ENCODE measurements at regions not wholly inside any gene's neighbourhood (a gene's known extent, or its start where the extent isn't known, plus 50 kb on each side); places are given as distances from the start of the nearest gene placed in this dataset.

- FAIRE-seq: no peak
- no peaks in the 10 kb centered on the region for H3K27me3 ChIP-seq (ENCODE audit: insufficient read depth, low read length)
- TF ChIP-seq CTCF (IDR thresholded peaks at IDR 0.05; ENCODE audit: insufficient read depth, low read depth, low read length) (no peak), EZH2 (IDR thresholded peaks at IDR 0.05; ENCODE audit: insufficient read depth, low read length) (no peak)
- Mint-ChIP-seq H3K27ac (ENCODE audit: unreplicated experiment) (no peak overlapping the region), H3K4me3 (ENCODE audit: unreplicated experiment) (no peak overlapping the region), H3K9me3 (ENCODE audit: unreplicated experiment) (no peaks in the 10 kb centered on the region), H3K27me3 (ENCODE audit: low read depth, unreplicated experiment) (no peaks in the 10 kb centered on the region), H3K36me3 (ENCODE audit: low read depth, unreplicated experiment) (no peaks in the 10 kb centered on the region), H3K4me1 (ENCODE audit: low read depth, unreplicated experiment) (no peaks in the 10 kb centered on the region)
- H3K9ac ChIP-seq (ENCODE audit: low read length): no peak overlapping the region
- H4K20me1 ChIP-seq (ENCODE audit: insufficient read depth, low read length): no peaks in the 10 kb centered on the region
- no peak for DNase-seq (ENCODE audit: low read depth)
- H3K4me2 ChIP-seq (ENCODE audit: low read length): no peak overlapping the region
- H3K36me3 ChIP-seq (ENCODE audit: insufficient read depth, low read length): no peaks in the 10 kb centered on the region
- no peak overlapping the region for H3K4me3 ChIP-seq (ENCODE audit: insufficient read depth, low read depth, low read length)
- no peaks in the 10 kb centered on the region for H3K9me3 ChIP-seq (ENCODE audit: insufficient read depth, low read depth, low read length)
- no peaks in the 10 kb centered on the region for H3K4me1 ChIP-seq (ENCODE audit: insufficient read depth, low read length)
- H3K79me2 ChIP-seq (ENCODE audit: insufficient read depth, low read length): no peaks in the 10 kb centered on the region
- H2AFZ ChIP-seq (ENCODE audit: low read depth, low read length): no peak overlapping the region
- no peak overlapping the region for H3K27ac ChIP-seq (ENCODE audit: low read depth, low read length)
These were observed 2584.7 kb upstream of the PCDH20 start for GRCh38 chr13:64000321-64000720.

- no peaks in the 10 kb centered on the region for H3K4me1 ChIP-seq (ENCODE audit: insufficient read depth, low read length)
- DNase-seq (ENCODE audit: low read depth): no peak
- H3K9me3 Mint-ChIP-seq (ENCODE audit: unreplicated experiment): no peaks in the 10 kb centered on the region
These were observed 2584.1 kb upstream of the PCDH20 start for GRCh38 chr13:63999614-64000305.

More at GRCh38 chr13:63999614-64000305, 2584.1 kb upstream of the PCDH20 start:
- no peak overlapping the region for H3K9ac ChIP-seq (ENCODE audit: low read length)
- TF ChIP-seq EZH2 (IDR thresholded peaks at IDR 0.05; ENCODE audit: insufficient read depth, low read length) (no peak), CTCF (IDR thresholded peaks at IDR 0.05; ENCODE audit: insufficient read depth, low read depth, low read length) (no peak)
- H3K36me3 Mint-ChIP-seq (ENCODE audit: low read depth, unreplicated experiment): no peaks in the 10 kb centered on the region
- no peak overlapping the region for H3K4me3 Mint-ChIP-seq (ENCODE audit: unreplicated experiment)
- no peak overlapping the region for H3K4me2 ChIP-seq (ENCODE audit: low read length)
- H4K20me1 ChIP-seq (ENCODE audit: insufficient read depth, low read length): no peaks in the 10 kb centered on the region
- no peak overlapping the region for H2AFZ ChIP-seq (ENCODE audit: low read depth, low read length)
- H3K4me1 Mint-ChIP-seq (ENCODE audit: low read depth, unreplicated experiment): no peaks in the 10 kb centered on the region
- no peaks in the 10 kb centered on the region for H3K9me3 ChIP-seq (ENCODE audit: insufficient read depth, low read depth, low read length)
- no peaks in the 10 kb centered on the region for H3K27me3 Mint-ChIP-seq (ENCODE audit: low read depth, unreplicated experiment)
- H3K4me3 ChIP-seq (ENCODE audit: insufficient read depth, low read depth, low read length): no peak overlapping the region
- H3K27me3 ChIP-seq (ENCODE audit: insufficient read depth, low read length): no peaks in the 10 kb centered on the region
- no peaks in the 10 kb centered on the region for H3K79me2 ChIP-seq (ENCODE audit: insufficient read depth, low read length)
- no peak overlapping the region for H3K27ac Mint-ChIP-seq (ENCODE audit: unreplicated experiment)
- FAIRE-seq: no peak
- no peaks in the 10 kb centered on the region for H3K36me3 ChIP-seq (ENCODE audit: insufficient read depth, low read length)
- no peak overlapping the region for H3K27ac ChIP-seq (ENCODE audit: low read depth, low read length)

All from astrocyte (in vitro differentiated cells and primary cell).